Prostate gland (tissue), 2 donors: ENCODE measurements at regions not wholly inside any gene's neighbourhood (a gene's known extent, or its start where the extent isn't known, plus 50 kb on each side); places are given as distances from the start of the nearest gene placed in this dataset.

ENCODE experiments used
- DNase-seq: peaks from one replicate; pipeline ENCODE4 v3.0.0-alpha.2; 2019; ENCODE audit warnings: low spot score
- H3K27ac ChIP-seq, 2 donors: fragments of 200-600 bp; sonication (generic); 2 replicates each; pipeline ENCODE4 v1.5.1; 2017 to 2019
- H3K27me3 ChIP-seq: fragments of 200-600 bp; sonication (generic); replicated peaks from 2 replicates; pipeline ENCODE4 v1.5.1; 2019; ENCODE audit not compliant: insufficient read depth
- H3K36me3 ChIP-seq, 2 donors: fragments of 200-600 bp; sonication (generic); 1 replicate in 1 of 2; 2 replicates in 1 of 2; pipeline versions ENCODE4 v1.5.1 to v1.8.1; 2017 to 2019
- H3K4me1 ChIP-seq: fragments of 200-600 bp; sonication (generic); replicated peaks from 2 replicates; pipeline ENCODE4 v1.5.1; 2019
- H3K4me3 ChIP-seq, 2 donors: fragments of 200-600 bp; sonication (generic); 2 replicates each; pipeline ENCODE4 v1.5.1; 2017 to 2019
- H3K9me3 ChIP-seq: fragments of 200-600 bp; sonication (generic); 2 replicates; pipeline ENCODE4 v1.5.1; 2017
- CTCF ChIP-seq, 4 experiments: fragments of 200-600 bp in 2 of 4; fragments of 450-650 bp in 2 of 4; sonication (generic) in 2 of 4; IDR thresholded peaks; 1 replicate in 3 of 4; 2 replicates in 1 of 4; pipeline ENCODE4 v1.5.1; 2016 to 2019; ENCODE audit warnings: antibody characterized with exemption in 4 of 4, mild to moderate bottlenecking in 2 of 4, moderate library complexity in 2 of 4
- POLR2A ChIP-seq: fragments of 450-650 bp; IDR thresholded peaks from one replicate; pipeline ENCODE4 v1.6.1; 2016; ENCODE audit warnings: antibody characterized with exemption, mild to moderate bottlenecking
- POLR2AphosphoS5 ChIP-seq: sonication (generic); formaldehyde crosslinking; IDR thresholded peaks from one replicate; pipeline ENCODE4 v1.6.1; 2017; ENCODE audit warnings: antibody characterized with exemption
- WGBS: methylation state at CpG from one replicate; pipeline ENCODE4 v1.1.5; 2018; 5-methylcytosine and 5-hydroxymethylcytosine counted together
- intact Hi-C: fragments of 100-400 bp; cut with DNase I; formaldehyde crosslinking; loops from one replicate; pipeline ENCODE4 v1.14.2; 2022

DNA sequence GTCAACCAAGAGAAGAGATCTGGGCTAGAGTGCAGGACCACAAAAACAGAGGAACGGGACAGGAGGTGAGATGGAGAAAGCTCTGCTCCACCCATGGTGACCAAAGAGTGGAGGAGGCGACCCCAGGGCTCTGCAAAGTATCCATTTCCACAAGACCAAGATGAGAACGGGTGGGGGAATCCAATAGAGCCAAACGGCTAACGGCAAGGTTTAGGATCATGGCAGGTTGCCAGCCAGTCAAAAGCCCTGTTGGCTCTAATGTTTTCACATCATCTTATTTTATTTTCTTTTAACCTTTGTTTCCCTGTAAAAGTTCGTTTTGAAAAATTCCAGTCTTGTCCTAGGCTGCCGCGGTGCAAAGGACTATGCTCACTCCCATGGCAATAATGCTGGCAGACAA lies 52.1 kb upstream of the CHST1 start:
- Histone ChIP-seq H3K4me1 (no peaks in the 10 kb centered on the region), H3K4me3 (no peak overlapping the region), H3K27me3 (peaks cover 3% of the 10 kb centered on the region), H3K36me3 (no peaks in the 10 kb centered on the region), H3K27ac (no peak overlapping the region), H3K9me3 (no peaks in the 10 kb centered on the region)
- no peak for DNase-seq
- 65% methylated on average over 8 of the region's 8 CpGs for WGBS
- TF ChIP-seq POLR2A (no peak), CTCF (IDR thresholded peaks at IDR 0.05) (no peak), POLR2AphosphoS5 (no peak)
- intact Hi-C loops: no loop called here

DNA sequence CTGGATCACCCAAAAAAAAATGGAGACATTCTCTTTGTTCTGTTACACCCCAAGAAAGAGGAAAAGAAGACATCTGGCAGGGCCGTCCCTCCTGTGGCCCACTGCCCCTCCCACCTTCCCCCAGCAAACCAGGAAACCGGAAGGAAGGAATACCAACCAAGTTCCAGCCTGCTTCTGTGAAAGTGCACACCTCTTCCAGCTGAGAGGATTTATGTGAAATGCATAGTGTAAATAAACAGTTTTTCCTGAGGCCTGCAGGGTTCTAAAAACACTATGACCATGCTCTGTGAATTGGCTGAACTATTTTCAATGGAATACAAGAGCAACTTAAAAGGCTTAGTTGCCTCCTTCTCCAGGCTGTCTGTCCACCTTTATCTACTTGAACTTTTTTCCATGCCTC lies 50.0 kb upstream of the CHST1 start:
- H3K4me1 ChIP-seq: no peaks in the 10 kb centered on the region
- H3K36me3 ChIP-seq: no peaks in the 10 kb centered on the region
- H3K9me3 ChIP-seq: no peaks in the 10 kb centered on the region
- H3K4me3 ChIP-seq: no peak overlapping the region
- no peak for TF ChIP-seq POLR2AphosphoS5
- no peak for TF ChIP-seq POLR2A
- no peak for TF ChIP-seq CTCF (IDR thresholded peaks at IDR 0.05)
- WGBS: 24% methylated on average over 2 of the region's 2 CpGs
- peaks cover 1% of the 10 kb centered on the region for H3K27me3 ChIP-seq
- DNase-seq: no peak
- intact Hi-C loops: no loop called here
- no peak overlapping the region for H3K27ac ChIP-seq
